ENCODE measurements at regions not wholly inside any gene's neighbourhood (a gene's known extent, or its start where the extent isn't known, plus 50 kb on each side); places are given as distances from the start of the nearest gene placed in this dataset.

- DNase-seq, result no peak
These were observed 62.9 kb upstream of the NDST3 start for GRCh38 chr4:117971403-117971802.

GRCh38 chr4:117983541-117984365 lies 50.5 kb upstream of the NDST3 start:
- DNase-seq, result no peak

GRCh38 chr4:117984366-117984680 lies 50.0 kb upstream of the NDST3 start:
- DNase-seq, result no peak

Measured in femur (tissue), 1 donor.